HG03025 (cell line): ENCODE measurements at regions not wholly inside any gene's neighbourhood (a gene's known extent, or its start where the extent isn't known, plus 50 kb on each side); places are given as distances from the start of the nearest gene placed in this dataset.

ENCODE experiments used
- ATAC-seq: cut with Tn5 transposase; IDR thresholded peaks from one replicate; pipeline ENCODE4 v1.9.1; 2021; ENCODE audit warnings: mild to moderate bottlenecking, moderate library complexity; ENCODE audit not compliant: unreplicated experiment, low FRiP score

- ATAC-seq: no peak
Observed at GRCh38 chr11:13062115-13062514, 53.0 kb downstream of the RASSF10 start.

DNA sequence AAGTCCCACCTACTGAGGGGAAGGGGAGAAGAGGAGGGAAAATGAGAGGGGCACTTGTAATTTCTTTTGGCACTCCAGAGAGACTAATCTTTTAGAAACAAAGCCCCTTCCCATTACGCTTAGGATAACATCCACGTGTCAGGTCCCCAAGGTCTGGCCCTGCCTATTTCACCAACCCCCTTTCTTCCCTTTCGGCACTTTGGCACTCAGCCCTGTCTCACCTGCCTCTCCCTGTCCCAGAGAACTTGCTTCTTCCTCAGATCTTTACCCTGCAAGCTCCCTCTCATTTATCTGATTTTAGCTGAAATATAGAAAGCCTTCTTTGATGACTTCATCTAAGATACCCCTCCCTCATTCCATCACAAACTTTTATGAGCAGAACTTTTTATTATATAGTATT lies 55.5 kb downstream of the RASSF10 start:
- ATAC-seq: no peak

- ATAC-seq: no peak
Observed at GRCh38 chr11:13065200-13065787, 56.2 kb downstream of the RASSF10 start.

DNA sequence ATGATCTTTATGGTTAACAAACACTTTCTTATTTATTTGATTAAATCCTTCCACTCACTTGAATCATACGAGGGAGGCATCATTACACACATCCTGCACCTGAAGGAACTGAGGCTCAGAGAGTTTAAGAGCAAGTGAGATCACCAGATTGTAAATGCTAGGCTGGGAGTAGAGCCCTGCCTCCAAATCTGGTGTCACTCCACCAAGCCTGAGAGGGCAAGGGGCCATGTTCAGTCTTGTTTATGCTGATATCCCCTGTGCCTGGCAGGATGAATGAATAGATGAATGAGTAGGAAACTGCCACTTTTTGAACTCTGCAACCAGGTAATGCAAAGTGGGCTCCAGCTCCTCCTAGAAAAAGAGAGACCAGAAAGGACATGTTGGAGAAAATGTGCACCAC lies 59.1 kb downstream of the RASSF10 start:
- no peak for ATAC-seq

DNA sequence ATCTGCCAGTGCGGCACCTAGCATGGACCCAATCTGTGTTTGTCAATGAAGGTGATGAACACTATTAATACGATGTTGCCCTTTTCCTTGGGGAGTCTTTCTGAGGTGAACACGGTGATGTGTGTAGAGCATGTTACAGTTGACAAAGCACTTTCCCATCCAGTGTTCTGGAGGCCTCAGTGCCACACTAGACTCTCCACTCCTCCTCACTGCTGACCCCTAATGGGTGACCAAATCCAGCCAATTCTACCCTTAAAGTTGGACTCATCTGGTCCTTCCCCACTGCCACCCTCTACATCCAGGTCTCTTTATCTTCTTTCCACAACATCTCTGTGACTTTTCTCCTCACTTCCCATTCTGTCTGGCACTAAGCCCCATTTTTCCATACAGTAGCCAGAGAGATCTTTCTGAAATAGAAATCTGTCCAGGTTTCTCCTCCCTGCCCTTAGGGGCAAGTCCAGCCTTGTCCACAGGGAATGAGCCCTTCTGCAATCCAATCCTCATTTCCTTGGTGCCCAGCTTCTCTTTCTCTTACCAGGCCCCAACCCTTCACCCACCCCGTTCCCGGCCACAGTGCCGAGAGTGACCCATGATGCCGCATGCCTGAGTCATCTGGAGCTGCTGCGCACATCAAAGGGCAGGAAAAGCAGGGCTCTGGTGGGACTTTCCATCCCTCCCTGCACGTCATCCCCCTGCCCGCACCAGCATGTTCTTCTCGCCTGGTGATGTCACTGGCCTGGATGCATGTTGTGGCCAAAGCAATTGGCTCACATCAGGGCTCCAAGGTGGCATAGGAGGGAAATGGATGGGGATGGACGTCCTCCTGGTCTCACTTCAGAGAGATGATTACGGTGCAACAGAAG lies 64.2 kb downstream of the RASSF10 start:
- ATAC-seq: no peak

- no peak for ATAC-seq
Observed at GRCh38 chr11:13074714-13075464, 65.8 kb downstream of the RASSF10 start.

DNA sequence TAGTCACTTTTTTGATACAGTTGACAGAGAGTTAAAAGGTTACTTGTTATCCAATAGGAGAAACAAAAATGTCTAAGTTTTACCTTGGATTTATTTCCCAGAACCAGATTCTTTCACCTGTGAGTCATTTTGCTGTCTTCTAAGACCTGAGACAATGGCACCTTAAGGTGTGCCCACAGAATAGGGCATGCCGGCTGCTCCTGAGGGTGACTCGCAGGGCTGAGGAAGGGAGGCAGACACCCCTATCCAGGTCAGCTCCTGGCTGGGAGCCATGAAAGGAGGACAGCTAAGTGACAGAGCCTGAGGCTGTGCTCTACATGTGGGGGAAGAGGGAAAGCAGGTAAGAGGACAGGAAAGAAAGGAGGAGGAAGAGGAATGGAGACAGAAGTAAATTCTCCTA lies 67.8 kb downstream of the RASSF10 start:
- ATAC-seq: no peak

DNA sequence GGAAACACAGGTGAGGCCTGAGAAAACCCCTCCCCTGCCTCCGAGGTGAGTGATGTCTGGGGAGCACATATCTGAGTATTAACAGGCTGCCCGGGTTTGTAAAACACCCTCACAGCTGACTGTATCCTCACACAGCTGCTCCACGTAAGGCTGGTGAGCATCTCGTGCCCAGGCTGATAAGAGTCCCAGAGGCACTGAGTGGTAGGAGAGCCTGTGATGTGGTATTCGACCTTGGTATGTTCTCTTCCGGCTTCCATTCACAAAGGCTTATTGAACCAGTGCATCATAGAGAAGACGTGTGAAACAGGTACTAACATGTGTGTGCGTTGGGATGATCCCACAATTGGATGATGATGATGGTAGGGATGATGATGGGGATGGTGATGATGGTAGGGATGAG lies 71.7 kb downstream of the RASSF10 start:
- no peak for ATAC-seq

- no peak for ATAC-seq
Observed at GRCh38 chr11:13082588-13082987, 73.5 kb downstream of the RASSF10 start.

DNA sequence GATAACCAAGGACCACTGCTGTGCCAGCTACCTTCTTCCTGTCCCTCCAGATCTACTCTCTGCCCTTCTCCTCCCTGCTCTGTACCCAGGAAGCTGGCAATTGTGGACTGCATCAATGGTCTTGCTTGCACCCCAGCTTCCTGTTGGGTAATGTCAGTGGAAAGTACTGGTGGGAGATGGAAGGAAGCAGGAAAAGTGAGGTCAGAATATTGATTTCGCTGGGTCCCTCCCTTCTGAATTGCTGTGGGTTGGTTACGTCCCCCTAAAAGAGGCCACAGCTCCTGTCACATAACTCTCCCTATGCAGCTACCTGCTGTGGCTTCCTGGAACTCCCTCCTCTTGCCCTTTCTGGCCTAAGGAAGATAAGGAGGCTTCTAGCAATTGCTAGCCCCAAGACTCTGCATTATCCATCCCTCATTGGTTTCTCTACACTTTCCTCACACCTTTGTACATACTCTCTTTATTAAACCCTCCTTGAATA lies 81.2 kb downstream of the RASSF10 start:
- ATAC-seq: no peak

- no peak for ATAC-seq
Observed at GRCh38 chr11:13091373-13091772, 82.3 kb downstream of the RASSF10 start.

DNA sequence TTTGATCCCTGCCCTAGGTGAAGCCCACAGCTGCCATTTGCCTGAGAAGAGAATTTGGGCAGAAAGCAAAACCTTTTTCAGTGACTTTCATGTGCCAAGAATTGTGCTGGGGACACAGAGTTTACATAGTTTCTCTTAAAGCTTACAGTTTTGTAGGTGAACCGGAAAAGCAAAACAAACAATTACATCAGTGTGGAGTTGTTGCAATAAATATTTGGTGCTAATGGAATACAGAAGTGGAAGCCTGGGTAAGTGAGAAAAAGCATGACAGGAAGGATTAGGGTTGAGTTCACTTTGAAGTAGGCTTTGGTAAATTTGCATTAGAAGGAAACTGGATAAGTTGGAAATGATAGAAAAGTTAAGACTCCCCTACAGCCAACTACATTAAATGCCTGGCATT lies 82.7 kb downstream of the RASSF10 start:
- ATAC-seq: no peak

GRCh38 chr11:13094930-13095687 lies 86.0 kb downstream of the RASSF10 start:
- no peak for ATAC-seq

GRCh38 chr11:13098063-13098462 lies 88.9 kb downstream of the RASSF10 start:
- no peak for ATAC-seq

GRCh38 chr11:13098616-13099289 lies 89.6 kb downstream of the RASSF10 start:
- ATAC-seq: no peak

DNA sequence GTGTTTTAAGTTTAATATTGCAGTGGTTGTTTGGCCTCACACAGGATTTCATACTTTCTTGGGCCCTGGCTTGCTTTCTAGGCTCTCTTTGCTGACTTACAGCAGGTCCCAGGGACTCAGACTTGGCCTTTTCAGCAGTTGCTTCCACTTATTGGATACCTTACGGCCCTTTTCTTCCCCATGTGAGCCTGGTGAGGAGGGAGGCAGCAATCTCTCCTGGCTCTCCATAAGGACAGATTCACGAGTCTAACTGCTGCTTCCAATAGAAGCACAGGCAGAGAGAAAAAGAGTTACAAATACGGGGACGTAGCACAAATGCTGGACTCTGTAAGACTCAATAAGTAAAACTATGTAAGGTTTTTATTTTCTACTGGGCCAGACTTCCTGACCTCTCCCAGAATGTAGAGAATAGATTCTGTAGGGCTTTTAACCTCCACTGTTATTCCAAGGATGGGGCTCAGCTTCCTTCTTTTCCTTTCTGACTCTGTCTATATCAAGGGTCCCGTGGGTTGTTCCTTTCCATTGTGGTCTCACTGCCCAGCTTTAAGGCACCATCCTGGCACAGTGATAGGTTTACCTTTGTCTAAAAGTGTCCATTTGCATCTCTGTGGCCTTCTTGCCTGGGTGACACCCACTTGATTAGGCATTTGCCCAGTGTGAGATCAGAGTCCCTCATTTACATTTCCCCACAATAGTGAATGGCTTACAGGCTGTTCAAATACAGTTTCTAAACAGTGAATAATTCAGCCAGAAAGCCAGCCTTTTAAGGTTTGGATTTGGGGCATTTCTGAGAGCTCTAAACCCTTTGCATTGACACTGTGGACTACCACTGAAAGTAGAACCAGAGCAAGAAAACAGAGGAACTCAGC lies 92.8 kb downstream of the RASSF10 start:
- ATAC-seq: no peak

DNA sequence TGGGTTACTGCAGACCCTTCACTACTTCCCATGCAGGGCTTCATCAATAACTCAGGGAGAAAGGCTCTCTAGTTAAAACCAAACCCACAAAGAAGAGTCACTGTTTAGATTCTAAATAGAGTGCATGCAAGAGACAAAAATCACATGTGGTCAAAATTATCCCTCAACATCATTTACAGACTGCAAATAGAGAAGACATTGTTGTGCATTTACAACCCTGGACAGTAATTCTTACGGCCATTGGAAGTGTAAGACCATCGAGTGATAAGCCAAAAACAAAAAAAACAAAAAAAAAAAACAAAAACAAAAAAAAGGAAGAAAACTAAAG lies 93.4 kb downstream of the RASSF10 start:
- no peak for ATAC-seq

DNA sequence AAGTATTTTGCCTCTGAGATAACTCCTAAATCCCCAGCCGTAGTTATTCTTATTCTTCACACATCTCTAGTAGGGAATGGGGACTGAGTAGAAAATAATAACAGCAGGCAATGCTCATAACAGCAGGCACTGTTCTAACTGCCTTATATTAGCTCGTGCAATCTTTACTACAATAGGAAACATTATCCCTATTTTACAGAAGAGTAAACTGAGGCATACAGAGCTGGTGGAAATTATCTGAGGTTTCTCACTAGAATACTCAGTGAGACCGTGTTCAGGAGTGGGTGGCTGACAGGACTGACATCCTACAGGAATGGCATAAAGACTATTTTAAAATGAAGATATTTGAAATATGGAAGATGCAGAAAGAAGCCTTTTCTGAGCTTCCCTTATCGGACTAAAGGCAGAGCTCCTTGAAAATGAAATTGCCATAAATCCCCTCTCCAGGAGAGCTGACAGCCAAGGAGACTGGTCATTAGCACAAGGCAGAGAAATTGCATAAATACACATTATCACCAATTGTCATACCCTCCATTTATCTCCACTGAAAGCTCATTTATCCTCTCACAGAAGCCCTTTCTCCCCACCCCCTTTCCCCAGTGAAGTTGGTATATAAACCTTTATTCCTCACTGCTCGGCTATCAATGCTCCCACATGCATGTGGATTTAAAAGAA lies 93.9 kb downstream of the RASSF10 start:
- ATAC-seq: no peak
